ENCODE measurements at regions not wholly inside any gene's neighbourhood (a gene's known extent, or its start where the extent isn't known, plus 50 kb on each side); places are given as distances from the start of the nearest gene placed in this dataset.

DNA sequence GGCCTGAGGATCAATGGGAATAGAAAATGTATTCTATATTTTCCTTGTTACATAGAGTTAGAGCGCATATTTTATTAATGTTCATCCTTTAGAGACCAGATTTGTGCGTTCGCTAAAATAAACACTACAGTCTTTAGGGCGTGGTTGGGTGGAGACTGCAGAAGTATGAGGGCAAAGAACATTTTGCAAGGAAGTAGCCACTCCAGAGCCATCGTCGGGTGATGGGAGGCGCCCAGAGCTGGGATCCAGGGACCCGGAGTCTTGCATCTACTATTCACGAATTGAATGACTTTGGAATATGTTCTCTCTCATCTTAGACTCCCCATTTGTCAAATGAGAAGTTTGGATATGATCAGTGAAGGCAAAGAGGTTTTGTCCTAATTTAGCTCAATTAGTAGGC lies 154.2 kb upstream of the IRX6 start:
- DNase-seq (ENCODE audit: low read depth), result no peak

GRCh38 chr16:55171241-55171640 lies 152.8 kb upstream of the IRX6 start:
- DNase-seq (ENCODE audit: low read depth), result no peak

DNA sequence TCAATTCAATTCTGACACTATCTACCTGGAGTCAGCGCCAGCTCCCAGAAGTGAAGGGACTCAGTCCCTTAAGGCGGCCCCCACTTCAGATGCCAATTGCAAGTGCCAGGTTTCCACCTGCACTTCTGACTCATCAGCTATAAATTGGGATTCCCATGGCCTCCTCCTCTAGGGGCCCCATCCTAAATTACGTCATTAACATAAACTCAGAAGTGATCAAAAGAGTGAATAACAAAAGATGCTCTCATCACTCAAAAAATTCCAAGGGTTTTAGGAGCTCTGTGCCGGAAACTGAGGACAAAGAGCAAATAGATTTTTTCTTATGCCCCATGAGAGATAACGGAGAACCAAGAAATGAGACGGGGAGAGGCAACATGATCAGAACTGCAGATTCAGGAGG lies 148.6 kb upstream of the IRX6 start:
- DNase-seq (ENCODE audit: low read depth), result no peak

DNA sequence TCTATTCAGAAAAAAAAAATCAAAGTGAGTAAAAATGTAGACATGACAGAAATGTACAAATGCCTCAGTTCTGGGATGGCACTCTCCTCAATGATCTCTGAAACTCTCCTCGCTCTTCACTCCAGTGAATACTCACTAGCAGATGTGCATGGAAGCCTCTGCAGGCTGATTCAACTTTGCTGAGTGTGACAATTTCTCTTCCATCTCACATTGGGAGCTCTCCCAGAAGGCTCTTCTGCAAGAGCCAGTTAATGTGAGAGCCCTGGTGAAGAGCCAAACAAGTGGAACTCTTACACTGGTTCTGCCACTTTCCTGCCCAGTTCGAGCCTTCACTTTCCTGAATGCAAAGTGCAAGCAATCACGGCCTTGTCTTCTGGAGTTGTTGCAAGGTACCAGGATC lies 147.1 kb upstream of the IRX6 start:
- no peak for DNase-seq (ENCODE audit: low read depth)

DNA sequence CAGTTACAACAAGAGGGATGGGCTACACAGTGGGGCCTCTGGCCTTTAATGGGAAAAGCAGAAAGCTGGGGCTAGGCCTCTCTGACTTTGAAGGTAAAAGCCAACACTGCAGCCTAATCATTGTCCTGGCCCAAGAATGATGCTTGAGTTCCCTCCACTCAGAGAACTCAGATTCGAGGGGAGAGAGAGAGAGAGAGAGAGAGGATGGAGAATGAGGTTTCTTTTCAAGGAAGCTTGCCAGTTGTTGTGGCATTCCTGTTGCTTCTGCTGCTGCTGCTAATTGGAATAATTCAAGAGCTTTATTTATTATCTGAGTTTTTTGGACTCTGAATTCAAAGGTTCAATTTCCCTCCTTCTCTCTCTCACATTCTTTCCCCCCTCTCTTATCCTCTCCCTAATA lies 144.6 kb upstream of the IRX6 start:
- DNase-seq (ENCODE audit: low read depth), result no peak

- DNase-seq (ENCODE audit: low read depth), result no peak
Observed at GRCh38 chr16:55179852-55180585, 144.0 kb upstream of the IRX6 start.

DNA sequence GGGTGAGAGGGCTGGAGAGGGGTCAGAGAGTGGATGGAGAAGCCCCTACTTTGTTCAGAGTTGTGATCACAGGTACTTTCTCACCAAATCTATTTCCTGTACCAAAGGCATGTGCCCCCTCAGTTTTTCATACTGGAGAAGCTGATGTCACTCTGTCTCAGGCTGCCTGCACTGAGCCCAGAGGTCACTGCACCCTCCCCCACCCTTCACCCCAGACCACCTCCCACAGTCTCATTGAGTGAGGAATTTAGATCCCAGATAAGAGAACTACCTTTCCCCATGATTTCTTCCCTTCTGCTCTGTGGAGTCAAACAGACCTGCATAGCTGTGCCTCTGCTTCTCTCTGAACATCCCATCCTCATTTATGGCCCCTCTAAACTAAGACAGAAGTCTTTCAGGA lies 140.0 kb upstream of the IRX6 start:
- no peak for DNase-seq (ENCODE audit: low read depth)

- no peak for DNase-seq (ENCODE audit: low read depth)
Observed at GRCh38 chr16:55184619-55185018, 139.4 kb upstream of the IRX6 start.

DNA sequence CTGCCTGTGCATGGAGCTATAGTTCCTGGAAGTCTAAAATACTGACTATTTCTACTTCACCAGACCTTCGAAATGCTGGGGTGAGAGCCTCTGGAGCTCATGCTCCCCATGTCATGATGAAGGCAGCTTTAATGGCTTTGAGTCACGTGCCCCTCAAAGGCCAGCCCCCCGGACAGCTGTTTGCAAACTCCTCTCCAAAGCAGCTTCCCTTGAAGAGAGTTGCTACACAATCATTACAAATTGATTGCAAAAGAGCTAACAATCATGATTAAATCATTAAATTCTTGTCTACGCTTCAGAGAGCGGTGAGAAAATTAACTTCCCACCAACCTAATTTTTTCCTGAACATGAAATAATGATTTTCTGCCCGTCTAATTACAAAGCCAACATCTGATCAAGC lies 134.8 kb upstream of the IRX6 start:
- DNase-seq (ENCODE audit: low read depth), result no peak

GRCh38 chr16:55189682-55190636 lies 134.0 kb upstream of the IRX6 start:
- no peak for DNase-seq (ENCODE audit: low read depth)

- DNase-seq (ENCODE audit: low read depth), result no peak
Observed at GRCh38 chr16:55192734-55193133, 131.3 kb upstream of the IRX6 start.

DNA sequence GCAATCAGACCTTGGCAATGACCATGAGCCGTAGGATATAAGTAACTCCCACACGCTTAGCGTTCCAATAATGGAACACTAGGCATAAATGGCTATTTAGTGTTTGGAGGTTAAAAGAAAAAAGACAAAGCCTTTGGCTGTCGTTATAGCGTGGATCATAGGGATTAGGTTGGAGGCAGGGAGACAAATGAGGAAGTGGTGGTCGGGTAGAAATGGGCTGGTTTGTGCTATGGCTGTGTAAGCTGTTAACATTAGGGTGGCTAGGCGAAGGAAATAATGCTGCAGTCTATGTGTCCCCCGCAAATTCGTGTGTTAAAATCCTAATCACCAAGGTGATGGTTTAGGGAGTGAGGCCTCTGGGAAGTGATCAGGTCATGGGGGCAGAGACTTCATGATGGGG lies 120.4 kb upstream of the IRX6 start:
- no peak for DNase-seq (ENCODE audit: low read depth)

- no peak for DNase-seq (ENCODE audit: low read depth)
Observed at GRCh38 chr16:55204069-55204468, 119.9 kb upstream of the IRX6 start.

GRCh38 chr16:55204923-55205322 lies 119.1 kb upstream of the IRX6 start:
- DNase-seq (ENCODE audit: low read depth), result no peak

DNA sequence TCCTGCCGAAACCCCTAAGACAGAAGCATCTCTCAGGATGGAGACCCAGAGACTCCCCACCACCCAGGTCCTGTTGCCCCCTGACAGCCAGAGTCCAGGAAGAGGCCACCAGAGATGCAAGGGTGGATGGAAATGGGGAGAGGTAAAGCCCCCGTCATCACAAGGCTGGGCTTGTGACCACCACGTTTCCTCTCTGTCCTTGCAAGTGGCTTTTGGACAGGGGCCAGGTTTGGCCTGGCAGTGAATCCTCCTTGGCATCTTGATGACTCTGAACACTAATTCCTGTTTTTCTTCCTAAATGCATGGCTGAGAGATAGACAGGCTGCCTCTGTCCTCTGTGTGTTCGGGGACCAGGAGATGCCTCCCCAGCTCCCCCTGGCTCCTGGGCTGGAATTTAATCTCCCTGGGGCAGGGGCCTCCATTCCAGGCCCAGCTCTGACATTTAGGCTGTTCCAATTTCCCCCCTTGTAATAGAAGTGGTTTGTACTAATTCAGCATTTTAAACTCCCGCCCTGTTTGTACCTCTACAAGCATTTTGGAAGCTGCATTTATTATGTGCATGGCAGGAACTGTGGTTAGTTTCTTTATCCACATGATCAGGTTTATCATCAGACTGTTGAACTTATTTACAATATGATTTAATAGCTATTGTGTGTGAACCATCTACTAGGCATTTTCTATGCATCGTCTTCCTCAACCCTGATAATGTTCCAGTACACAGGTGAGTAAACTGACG lies 116.1 kb upstream of the IRX6 start:
- DNase-seq (ENCODE audit: low read depth), result no peak

DNA sequence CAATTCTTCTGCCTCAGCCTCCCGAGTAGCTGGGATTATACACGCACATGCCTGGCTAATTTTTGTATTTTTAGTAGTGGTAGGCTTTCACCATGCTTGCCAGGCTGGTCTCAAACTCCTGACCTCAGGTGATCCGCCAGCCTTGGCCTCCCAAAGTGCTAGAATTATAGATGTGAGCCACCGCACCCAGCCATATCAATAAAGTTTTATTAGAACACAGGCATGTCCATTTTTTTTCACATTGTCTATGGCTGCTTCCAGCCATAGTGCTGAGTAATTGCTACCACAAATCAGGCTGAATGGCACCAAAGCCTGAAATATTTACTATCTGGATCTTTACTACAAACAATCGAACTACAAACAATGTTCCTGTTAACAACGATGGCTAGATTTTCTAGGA lies 114.4 kb upstream of the IRX6 start:
- no peak for DNase-seq (ENCODE audit: low read depth)

- DNase-seq (ENCODE audit: low read depth), result no peak
Observed at GRCh38 chr16:55212791-55213190, 111.2 kb upstream of the IRX6 start.

DNA sequence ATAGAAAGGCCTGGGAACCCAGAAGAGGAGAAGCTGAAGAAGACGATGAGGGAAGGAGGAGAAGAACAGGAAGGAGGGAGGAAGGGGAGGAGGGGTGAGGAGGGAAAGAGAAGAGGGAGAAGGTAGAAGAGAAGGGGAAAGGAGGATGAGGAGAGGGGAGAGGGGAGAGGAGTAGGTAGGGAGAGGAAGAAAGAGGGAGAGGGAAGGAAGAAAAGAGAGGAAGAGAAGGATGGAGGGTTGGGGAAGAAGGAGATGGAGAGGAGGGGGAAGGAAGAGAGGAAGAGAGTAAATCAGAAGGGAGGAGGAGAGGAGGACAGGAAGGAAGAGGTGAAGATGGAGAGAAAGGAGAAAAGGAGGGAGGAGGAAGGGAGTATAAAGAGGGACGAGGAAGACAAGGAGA lies 109.6 kb upstream of the IRX6 start:
- no peak for DNase-seq (ENCODE audit: low read depth)

GRCh38 chr16:55214974-55215494 lies 109.0 kb upstream of the IRX6 start:
- no peak for DNase-seq (ENCODE audit: low read depth)

DNA sequence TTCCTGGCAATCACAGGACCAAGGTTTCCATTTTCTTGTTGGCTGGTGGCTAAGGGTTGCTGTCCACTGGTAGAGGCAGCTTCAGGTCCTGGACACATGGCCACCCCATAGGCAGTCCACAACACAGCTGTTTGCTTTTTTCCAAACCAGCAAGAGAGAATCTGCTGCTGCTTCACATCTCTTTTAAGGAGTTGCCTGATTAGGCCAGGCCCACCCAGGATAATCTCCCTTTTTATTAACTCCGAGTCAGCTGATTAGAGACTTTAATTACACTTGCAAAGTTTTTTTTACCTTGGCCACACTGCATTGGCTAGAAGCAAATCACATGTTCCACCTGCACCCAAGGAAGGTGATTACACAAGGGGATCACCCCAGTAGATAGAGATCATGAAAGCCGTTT lies 106.6 kb upstream of the IRX6 start:
- no peak for DNase-seq (ENCODE audit: low read depth)

- DNase-seq (ENCODE audit: low read depth), result no peak
Observed at GRCh38 chr16:55221836-55222235, 102.2 kb upstream of the IRX6 start.

- DNase-seq (ENCODE audit: low read depth), result no peak
Observed at GRCh38 chr16:55222486-55222885, 101.5 kb upstream of the IRX6 start.

Measured in activated T-helper 1 cell treated with Interleukin-2 at 50 U/mL for 16 hours (primary cell).